Activated naive CD8-positive, alpha-beta T cell treated with anti-CD3 and anti-CD28 coated beads for 36 hours (primary cell): ENCODE measurements at regions not wholly inside any gene's neighbourhood (a gene's known extent, or its start where the extent isn't known, plus 50 kb on each side); places are given as distances from the start of the nearest gene placed in this dataset.
A peak's percentile ranks its signal among the peaks of the same experiment; 100 is the strongest.

Source experiments
- DNase-seq: peaks from one replicate; pipeline ENCODE4 v3.0.0; 2021
- H3K27ac Mint-ChIP-seq: one replicate; pipeline ENCODE4 v1.8.0; 2022; ENCODE audit warnings: mild to moderate bottlenecking, moderate library complexity, mixed read lengths
- H3K27me3 Mint-ChIP-seq: one replicate; pipeline ENCODE4 v1.8.0; 2022; ENCODE audit warnings: mild to moderate bottlenecking, mixed read lengths
- H3K36me3 Mint-ChIP-seq: one replicate; pipeline ENCODE4 v1.8.0; 2021; ENCODE audit warnings: mild to moderate bottlenecking, mixed read lengths
- H3K4me1 Mint-ChIP-seq: one replicate; pipeline ENCODE4 v1.8.0; 2021; ENCODE audit warnings: mixed read lengths
- H3K4me3 Mint-ChIP-seq: one replicate; pipeline ENCODE4 v1.8.0; 2022; ENCODE audit warnings: mild to moderate bottlenecking, moderate library complexity, mixed read lengths
- H3K9me3 Mint-ChIP-seq: one replicate; pipeline ENCODE4 v1.8.0; 2022; ENCODE audit warnings: mixed read lengths

DNA sequence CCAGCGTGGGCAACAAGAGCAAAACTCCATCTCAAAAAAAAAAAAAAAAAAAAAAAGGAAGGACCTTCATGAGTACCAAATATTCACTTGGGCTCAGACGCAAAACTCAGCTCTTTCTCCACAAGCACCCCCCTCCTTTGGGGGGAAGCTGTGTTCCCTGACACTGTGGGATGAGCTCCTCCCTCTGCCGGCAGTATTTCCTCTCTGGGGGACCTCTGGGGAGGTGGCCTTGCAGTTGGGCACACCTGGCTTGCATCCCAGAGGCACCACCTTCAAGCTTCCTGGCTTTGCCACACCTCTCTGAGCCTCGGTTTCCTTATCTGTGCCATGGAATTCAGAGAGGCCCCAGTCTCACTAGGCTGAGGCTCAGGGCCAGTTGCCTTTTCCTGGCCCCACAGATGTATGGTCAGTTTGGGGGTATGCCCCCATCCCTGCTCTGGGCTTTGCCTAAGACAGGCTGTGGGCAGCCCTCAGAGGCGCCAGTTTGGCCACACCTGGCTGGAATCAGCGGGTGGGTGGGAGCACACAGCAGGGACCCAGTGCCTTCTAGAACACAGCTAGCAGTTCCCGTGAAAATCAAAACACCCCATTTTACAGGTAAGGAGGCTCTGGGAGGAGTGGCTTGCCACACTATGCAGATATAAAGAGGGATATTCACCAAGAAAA is 157.5 kb upstream of the IER5L start:
- Mint-ChIP-seq H3K36me3 (peaks cover 6% of the 10 kb centered on the region), H3K9me3 (peaks cover 13% of the 10 kb centered on the region), H3K27ac (no peak overlapping the region), H3K27me3 (no peaks in the 10 kb centered on the region), H3K4me1 (peaks cover 16% of the 10 kb centered on the region), H3K4me3 (no peak overlapping the region)
- DNase-seq: no peak

DNA sequence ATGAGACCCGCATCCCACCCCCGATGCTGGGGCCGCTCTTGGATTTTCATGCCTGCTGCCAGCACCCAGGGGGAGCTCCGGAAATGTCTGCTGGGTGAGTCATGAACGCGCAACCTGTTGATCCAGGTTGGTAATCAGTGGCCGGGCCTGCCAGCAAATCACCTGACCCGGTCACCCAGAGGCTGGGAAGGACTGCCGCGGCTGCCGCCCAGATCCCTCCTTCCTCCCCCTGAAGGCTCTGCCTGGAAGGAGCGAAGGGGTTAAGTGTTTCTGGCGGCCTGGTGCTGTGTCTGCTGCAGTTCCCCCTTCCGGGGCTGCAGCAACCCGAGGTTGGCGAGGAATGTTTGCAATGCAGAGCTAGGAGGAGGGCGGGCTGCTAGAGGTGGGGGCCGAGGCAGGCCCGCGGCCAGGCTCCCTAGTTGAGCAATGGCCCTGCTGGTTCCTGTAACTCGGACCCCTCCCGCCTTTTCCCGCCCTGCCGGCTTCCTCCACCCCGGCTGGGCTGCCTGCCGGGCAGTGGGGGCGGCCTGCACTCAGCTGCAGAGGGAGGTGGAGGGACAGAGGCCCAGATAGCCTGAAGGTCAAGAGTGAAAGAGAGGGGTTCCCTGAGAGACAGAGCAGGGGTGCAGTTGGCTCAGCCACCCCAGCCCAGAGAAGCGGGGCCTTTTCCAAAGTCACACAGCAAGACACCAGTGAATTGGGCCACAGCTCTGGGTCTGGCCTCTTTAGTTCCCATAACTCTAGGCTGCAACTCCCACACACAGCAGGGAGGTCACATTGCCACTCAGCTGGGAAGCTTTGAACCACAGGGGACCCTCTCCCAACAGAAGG is 156.3 kb upstream of the IER5L start:
- peak; percentile 59 for DNase-seq
- H3K4me1 Mint-ChIP-seq: peaks cover 16% of the 10 kb centered on the region
- peak overlapping the region; percentile 65 for H3K27ac Mint-ChIP-seq

DNA sequence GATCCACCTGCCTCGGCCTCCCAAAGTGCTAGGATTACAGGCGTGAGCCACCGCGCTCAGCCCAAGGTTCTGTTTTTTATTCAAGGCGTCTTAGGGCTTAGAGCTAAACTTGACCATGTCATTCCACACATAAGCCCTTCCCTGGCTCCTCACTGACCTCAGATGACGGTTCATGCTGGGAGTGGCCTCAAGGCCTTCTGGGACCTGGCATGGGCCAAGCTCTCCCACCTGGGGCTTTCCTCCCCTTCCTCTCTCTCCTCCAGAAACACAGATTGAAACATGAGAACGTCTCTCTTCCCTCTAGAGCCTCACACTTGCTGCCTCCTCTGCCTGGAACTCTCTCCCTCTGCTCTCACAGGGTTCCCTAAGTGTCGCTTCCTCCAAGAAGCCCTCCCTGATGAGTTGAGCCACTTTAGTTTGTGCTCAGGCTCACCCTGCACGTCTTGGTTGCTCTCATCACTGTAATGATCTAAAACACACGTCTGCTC is 155.6 kb upstream of the IER5L start:
- H3K4me3 Mint-ChIP-seq: peak overlapping the region; percentile 15
- H3K36me3 Mint-ChIP-seq: peaks cover 10% of the 10 kb centered on the region
- H3K27ac Mint-ChIP-seq: peak overlapping the region; percentile 65
- peaks cover 15% of the 10 kb centered on the region for H3K9me3 Mint-ChIP-seq
- DNase-seq: no peak
- H3K27me3 Mint-ChIP-seq: no peaks in the 10 kb centered on the region
- H3K4me1 Mint-ChIP-seq: peaks cover 21% of the 10 kb centered on the region

More for the DNA sequence above, 156.3 kb upstream of the IER5L start:
- peaks cover 10% of the 10 kb centered on the region for H3K36me3 Mint-ChIP-seq
- H3K4me3 Mint-ChIP-seq: peak overlapping the region; percentile 15
- no peaks in the 10 kb centered on the region for H3K27me3 Mint-ChIP-seq
- H3K9me3 Mint-ChIP-seq: peaks cover 15% of the 10 kb centered on the region

DNA sequence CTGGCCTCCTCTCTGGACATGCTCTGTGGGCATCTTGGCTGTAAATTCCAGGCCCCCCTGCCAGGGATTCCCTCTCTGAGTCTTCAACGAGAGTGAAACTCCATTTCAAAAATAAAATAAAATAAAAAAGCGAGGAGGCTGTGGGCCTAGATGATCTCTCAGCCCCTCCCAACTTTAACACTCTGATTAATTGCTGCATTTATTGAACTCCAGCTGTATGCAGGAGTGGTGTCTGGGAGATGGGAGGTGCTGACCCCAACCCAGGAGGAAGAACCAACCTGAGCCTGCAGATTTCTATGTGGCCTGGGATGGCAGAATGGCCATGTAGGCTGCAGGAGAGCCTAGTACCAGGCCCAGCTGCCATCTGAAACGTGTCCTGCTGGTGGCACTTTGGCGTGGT is 154.5 kb upstream of the IER5L start:
- Mint-ChIP-seq H3K9me3 (peaks cover 15% of the 10 kb centered on the region), H3K27me3 (no peaks in the 10 kb centered on the region), H3K27ac (no peak overlapping the region), H3K4me1 (peaks cover 29% of the 10 kb centered on the region), H3K36me3 (peaks cover 10% of the 10 kb centered on the region), H3K4me3 (no peak overlapping the region)
- DNase-seq: no peak

DNA sequence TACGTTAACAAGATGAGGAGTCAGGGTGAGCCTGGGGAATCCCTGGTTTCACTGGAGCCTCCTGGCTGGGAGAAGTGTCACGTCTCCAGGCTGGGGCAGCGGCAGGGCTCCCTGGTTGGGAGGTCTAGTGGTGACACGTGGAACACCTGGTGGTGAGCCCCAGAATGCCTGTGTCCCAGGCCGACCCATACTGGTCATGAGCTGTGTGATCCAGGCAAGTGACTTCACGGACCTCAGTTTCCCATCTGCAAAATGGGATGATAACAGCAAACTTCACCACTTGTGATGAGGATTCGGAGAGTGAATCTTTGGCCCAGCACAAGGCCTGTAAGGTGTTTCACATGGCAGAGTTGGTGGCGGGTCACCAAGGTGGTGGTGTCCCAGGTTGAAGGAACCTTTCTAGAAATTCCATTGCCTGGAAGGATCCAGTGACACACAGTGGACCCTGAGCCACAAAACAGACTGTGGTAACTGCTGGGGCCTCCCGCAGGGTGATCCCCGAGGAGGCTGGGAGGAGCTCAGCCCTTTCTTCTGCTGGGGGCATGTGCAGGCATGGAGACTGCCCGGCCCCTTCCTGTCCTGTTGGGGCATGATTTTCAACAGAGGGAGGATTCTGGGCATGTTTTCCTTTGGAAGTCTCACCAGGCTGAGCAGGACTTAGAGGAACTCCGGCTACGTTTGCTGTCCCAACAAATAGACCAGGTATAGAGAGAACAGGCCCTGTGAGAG is 153.9 kb upstream of the IER5L start:
- Mint-ChIP-seq H3K4me1 (peaks cover 31% of the 10 kb centered on the region), H3K27ac (no peak overlapping the region), H3K27me3 (no peaks in the 10 kb centered on the region), H3K36me3 (peaks cover 10% of the 10 kb centered on the region), H3K4me3 (no peak overlapping the region), H3K9me3 (peaks cover 15% of the 10 kb centered on the region)
- no peak for DNase-seq

DNA sequence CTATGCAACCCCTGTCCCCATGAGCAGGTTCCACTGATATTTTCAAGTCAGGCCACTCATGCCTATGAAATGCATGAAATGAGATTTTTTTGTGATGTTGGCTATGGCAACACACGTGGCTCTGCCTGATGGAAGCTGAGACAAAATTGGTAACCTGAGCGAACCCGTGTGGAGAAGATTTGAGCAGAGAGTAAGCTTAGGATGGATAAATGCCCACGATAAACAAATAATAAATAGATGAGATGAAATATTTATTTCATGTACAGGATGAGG is 153.4 kb upstream of the IER5L start:
- peaks cover 10% of the 10 kb centered on the region for H3K36me3 Mint-ChIP-seq
- no peaks in the 10 kb centered on the region for H3K27me3 Mint-ChIP-seq
- no peak overlapping the region for H3K27ac Mint-ChIP-seq
- peaks cover 15% of the 10 kb centered on the region for H3K9me3 Mint-ChIP-seq
- no peak for DNase-seq
- H3K4me1 Mint-ChIP-seq: peaks cover 29% of the 10 kb centered on the region
- no peak overlapping the region for H3K4me3 Mint-ChIP-seq

DNA sequence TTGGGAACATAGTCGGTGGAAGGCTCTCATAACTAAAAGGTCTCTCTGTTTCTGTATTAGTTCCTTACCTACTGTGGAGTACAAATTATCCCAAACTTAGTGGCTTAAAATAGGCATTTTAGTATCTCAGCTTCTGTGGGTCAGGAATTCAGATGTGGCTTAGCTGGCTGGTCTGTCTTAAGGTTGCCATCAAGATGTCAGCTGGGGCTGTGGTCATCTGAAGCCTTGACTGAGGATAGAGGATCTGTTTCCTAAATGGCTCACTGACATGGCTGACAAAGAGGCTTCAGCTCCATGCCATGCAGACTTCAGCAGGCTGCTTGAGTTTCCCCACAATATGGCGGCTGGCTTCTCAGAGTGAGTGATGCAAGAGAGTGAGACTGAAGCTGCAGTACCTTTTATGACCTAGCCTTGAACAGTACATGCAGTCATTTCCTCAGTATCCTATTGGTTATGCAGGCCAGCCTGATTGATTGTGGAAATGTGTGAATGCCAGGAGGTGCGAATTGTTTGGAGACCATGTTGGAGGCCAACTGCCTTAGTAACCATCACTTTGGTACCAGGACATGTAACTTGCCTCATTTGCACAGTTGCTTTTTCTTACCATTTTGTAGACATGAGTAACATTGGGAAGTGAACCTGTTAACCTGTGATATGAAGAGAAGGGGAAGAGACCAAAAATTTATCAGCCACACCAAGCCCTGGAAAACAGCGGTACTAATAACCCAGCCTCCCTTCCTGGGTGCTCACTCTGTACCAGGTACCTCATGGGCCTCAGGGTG is 152.8 kb upstream of the IER5L start:
- Mint-ChIP-seq H3K27me3 (no peaks in the 10 kb centered on the region), H3K27ac (no peak overlapping the region), H3K4me1 (peaks cover 28% of the 10 kb centered on the region), H3K9me3 (peaks cover 15% of the 10 kb centered on the region), H3K36me3 (peaks cover 10% of the 10 kb centered on the region), H3K4me3 (no peak overlapping the region)
- DNase-seq: no peak

DNA sequence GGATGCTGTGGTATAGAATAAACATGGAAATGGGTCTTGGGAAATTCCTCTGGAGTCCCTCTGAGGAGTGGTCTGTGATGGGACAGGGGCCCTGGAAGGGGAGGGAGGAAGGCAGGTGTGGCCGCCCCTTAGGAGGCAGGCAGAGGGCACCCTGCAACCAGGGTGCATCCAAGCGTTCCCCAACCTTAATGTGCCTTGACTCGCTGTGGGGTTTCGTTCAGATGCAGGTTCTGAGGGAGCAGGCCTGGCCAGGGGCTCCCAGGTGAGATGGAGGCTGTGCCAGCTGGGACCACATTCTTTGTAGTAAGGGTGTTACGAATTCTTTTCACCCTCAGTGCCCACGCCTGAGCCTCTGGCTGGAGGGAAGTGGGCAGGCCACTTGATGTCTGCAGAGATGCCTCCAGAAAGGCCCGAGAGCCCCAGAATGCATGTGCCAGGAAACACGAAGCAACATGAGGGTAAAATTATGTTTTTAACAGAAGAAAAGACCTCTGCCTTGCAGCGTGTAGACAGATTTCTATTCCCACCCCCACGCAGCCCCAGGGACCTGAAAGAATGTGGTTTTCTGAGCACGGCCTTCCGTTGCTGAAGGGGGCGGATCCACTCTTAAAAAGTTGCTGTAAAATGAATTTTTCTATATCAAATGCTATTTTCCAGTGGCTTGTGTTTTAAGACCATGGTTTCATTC is 150.4 kb upstream of the IER5L start:
- Mint-ChIP-seq H3K9me3 (peaks cover 11% of the 10 kb centered on the region), H3K27ac (peak overlapping the region; percentile 52), H3K4me1 (peaks cover 20% of the 10 kb centered on the region), H3K27me3 (no peaks in the 10 kb centered on the region), H3K4me3 (no peak overlapping the region), H3K36me3 (peaks cover 10% of the 10 kb centered on the region)
- DNase-seq: peak; percentile 46

DNA sequence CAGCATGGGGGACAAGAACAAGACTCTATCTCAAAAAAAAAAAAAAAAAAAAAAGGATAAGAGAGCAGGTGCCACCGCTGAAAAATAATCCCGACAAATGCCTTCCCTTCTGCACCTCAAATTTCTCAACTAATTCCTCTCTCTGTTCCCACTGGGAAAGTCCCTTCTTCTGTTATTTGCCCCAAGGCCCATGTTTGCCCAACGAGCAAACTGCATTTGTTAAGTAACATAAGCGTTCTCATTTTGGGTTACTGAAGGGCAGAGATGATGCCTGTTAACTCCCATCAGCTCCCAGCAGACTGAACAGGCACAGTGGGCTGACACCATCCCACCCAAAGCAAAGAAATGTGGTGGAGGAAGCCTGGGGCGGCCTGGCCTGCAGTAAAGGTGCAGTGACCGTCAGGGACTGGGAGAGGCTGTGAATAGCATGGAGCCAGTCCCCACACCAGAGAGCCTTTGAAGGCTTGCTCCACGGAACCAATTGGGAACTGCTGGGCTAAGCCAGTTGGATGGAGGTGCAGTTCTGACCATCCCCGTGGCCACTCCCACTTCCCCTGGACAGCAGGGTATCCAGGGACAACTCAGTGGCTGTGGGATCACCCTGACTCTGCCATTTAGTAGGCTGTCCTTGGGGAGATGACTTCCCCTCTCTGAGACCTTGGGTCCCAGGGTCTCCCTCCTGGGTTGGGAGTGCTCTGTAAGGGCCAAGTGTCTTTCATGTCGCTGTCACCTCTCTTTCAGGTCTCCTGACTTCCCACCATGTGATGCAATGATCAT is 149.7 kb upstream of the IER5L start:
- H3K27me3 Mint-ChIP-seq: no peaks in the 10 kb centered on the region
- peaks cover 11% of the 10 kb centered on the region for H3K9me3 Mint-ChIP-seq
- no peak overlapping the region for H3K4me3 Mint-ChIP-seq
- peak overlapping the region; percentile 52 for H3K27ac Mint-ChIP-seq
- H3K36me3 Mint-ChIP-seq: peaks cover 10% of the 10 kb centered on the region
- peaks cover 24% of the 10 kb centered on the region for H3K4me1 Mint-ChIP-seq
- DNase-seq: no peak

DNA sequence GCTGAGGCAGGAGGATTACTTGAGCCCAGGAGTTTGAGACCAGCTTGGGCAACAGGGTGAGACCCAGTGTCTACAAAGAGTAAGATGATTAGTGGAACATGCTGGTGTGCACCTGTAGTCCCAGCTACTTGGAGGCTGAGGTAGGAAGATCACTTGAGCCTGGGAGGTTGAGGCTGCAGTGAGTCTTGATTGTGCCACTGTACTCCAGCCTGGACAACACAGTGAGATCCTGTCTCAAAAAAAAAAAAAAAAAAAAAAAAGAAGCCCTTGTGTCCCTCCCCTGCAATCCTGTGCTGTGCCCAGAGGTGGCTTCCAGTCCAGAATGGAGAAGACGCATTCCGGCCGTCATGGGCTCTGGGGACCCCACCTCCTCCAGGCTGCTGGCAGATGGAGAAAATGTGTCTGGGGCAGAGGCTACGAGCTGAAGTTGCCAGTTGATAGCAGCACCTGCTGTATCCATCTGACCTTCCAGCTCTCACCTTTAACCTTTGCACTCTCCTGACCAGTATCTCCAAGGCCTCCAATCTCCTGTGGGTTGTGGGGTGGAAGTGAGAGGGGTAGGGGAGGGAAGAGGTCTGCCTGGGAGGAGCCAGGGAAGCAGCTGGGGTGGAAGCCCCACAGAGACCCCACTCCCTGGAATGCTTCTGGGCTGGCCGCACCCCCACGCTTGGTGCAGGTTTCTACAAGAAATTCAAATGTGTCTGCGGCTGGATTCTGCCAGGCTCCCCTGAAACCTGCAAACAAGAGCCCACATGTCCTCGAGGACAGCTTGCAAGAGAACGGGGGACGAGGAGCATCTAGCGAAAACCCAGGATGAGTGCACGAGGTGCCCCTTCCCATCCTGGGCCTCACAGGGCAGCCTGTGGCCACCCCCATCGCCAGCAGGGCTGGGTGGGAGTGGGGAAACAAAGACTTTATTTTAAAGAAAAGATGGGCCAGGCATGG is 148.3 kb upstream of the IER5L start:
- H3K27me3 Mint-ChIP-seq: no peaks in the 10 kb centered on the region
- H3K4me1 Mint-ChIP-seq: peaks cover 27% of the 10 kb centered on the region
- H3K36me3 Mint-ChIP-seq: peaks cover 10% of the 10 kb centered on the region
- H3K9me3 Mint-ChIP-seq: peaks cover 8% of the 10 kb centered on the region
- H3K4me3 Mint-ChIP-seq: no peak overlapping the region
- H3K27ac Mint-ChIP-seq: no peak overlapping the region
- no peak for DNase-seq

DNA sequence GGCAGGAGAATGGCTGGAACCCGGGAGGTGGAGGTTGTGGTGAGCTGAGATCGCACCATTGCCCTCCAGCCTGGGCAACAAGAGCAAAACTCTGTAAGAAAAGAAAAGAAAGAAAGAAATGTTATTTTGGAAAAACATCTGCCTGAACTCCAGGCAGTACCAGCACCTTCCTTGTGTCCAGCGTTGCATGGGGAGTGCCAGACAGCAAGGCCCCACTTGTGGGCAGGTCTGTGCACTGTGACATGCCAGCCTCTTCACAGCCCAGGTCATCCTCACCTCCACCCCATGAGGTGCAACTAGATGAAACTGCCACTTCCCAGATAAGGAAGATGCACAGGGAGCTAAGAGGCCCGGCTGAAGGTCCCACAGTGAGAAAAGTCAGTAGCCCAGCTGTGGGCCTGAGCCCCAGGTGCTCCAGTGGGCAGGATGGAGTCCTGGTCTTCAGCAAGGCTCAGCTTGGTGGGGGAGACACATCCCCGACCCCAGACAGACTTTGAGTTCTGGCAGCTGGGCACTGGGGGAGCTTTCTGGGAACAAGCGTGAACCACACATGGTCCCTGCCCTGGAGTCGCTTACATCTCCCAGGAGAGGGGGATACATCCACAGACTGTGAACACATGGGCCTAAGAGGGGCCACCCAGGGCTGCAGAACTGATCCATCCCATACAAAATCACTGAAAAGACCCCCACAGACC is 146.9 kb upstream of the IER5L start:
- H3K27me3 Mint-ChIP-seq: no peaks in the 10 kb centered on the region
- H3K4me3 Mint-ChIP-seq: no peak overlapping the region
- no peaks in the 10 kb centered on the region for H3K36me3 Mint-ChIP-seq
- H3K9me3 Mint-ChIP-seq: no peaks in the 10 kb centered on the region
- DNase-seq: no peak
- H3K27ac Mint-ChIP-seq: no peak overlapping the region
- H3K4me1 Mint-ChIP-seq: peaks cover 35% of the 10 kb centered on the region

DNA sequence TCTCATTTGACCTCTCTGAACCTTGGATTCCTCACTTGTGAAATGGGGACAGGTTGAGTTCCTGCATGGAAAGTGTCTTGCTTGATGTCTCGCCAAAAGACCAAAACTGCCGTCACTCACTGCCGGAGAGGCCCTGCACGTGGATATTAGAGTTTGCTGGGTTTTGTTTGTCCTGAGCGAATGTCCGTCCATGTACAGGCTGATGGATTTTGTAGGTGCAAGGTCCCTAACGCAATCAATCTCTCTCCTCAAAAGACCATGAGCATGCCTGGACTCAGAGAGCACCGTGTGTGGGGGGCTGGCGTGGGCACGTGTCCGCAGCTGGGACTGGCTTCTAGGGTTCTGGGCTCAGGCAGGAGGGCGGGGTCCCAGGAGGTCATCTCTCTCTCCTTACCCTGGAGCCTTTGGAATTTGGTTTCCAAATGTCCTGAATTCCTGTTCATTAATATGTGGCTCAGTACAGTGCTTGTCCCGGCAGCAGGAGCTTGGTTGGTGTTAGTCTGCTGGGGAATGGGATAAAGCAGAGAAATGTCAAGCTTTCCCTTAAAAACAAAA is 146.0 kb upstream of the IER5L start:
- no peaks in the 10 kb centered on the region for H3K9me3 Mint-ChIP-seq
- DNase-seq: no peak
- no peaks in the 10 kb centered on the region for H3K27me3 Mint-ChIP-seq
- H3K4me1 Mint-ChIP-seq: peaks cover 35% of the 10 kb centered on the region
- H3K27ac Mint-ChIP-seq: no peak overlapping the region
- no peak overlapping the region for H3K4me3 Mint-ChIP-seq
- H3K36me3 Mint-ChIP-seq: no peaks in the 10 kb centered on the region
